DOHH2 (cell line): ENCODE measurements at regions not wholly inside any gene's neighbourhood (a gene's known extent, or its start where the extent isn't known, plus 50 kb on each side); places are given as distances from the start of the nearest gene placed in this dataset.

ENCODE experiments used
- H3F3A ChIP-seq: fragments of 200-600 bp; sonication (generic), shearing (Covaris generic); 2 replicates; pipeline ENCODE4 v1.6.0; 2016; ENCODE audit warnings: antibody characterized with exemption, mild to moderate bottlenecking; ENCODE audit not compliant: control insufficient read depth, insufficient read depth
- H3K27ac ChIP-seq: fragments of 200-600 bp; sonication (generic); 2 replicates; pipeline ENCODE4 v1.5.1; 2014; ENCODE audit warnings: low read depth, mild to moderate bottlenecking, low read length, moderate library complexity
- H3K27me3 ChIP-seq: fragments of 200-600 bp; sonication (generic); 2 replicates; pipeline ENCODE4 v1.6.1; 2014; ENCODE audit warnings: mild to moderate bottlenecking, low read length, mixed read lengths; ENCODE audit not compliant: control insufficient read depth
- H3K36me3 ChIP-seq: fragments of 200-600 bp; sonication (generic); 2 replicates; pipeline ENCODE4 v1.6.1; 2014; ENCODE audit warnings: mild to moderate bottlenecking, low read length, moderate library complexity, mixed read lengths; ENCODE audit not compliant: control insufficient read depth
- H3K4me1 ChIP-seq: fragments of 200-600 bp; sonication (generic); 2 replicates; pipeline ENCODE4 v1.6.1; 2014; ENCODE audit warnings: mild to moderate bottlenecking, low read length, mixed read lengths; ENCODE audit not compliant: control insufficient read depth
- H3K4me2 ChIP-seq: fragments of 200-600 bp; sonication (generic); 2 replicates; pipeline ENCODE4 v1.6.0; 2014; ENCODE audit warnings: mild to moderate bottlenecking, low read length, moderate library complexity
- H3K4me3 ChIP-seq: fragments of 200-600 bp; sonication (generic); 2 replicates; pipeline ENCODE4 v1.5.1; 2014; ENCODE audit warnings: mild to moderate bottlenecking, low read length, mixed read lengths
- H3K79me2 ChIP-seq: fragments of 200-600 bp; sonication (generic); 2 replicates; pipeline ENCODE4 v1.6.1; 2014; ENCODE audit warnings: mild to moderate bottlenecking, low read length, mixed read lengths; ENCODE audit not compliant: control insufficient read depth
- H3K9me2 ChIP-seq: fragments of 200-600 bp; sonication (generic); replicated peaks from 2 replicates; pipeline ENCODE4 v1.6.1; 2014; ENCODE audit warnings: mild to moderate bottlenecking, low read length, mixed read lengths; ENCODE audit not compliant: control insufficient read depth
- H3K9me3 ChIP-seq: fragments of 200-600 bp; sonication (generic); 2 replicates; pipeline ENCODE4 v1.6.1; 2014; ENCODE audit warnings: antibody characterized with exemption, low read length, mixed read lengths; ENCODE audit not compliant: control insufficient read depth, insufficient read depth
- H4K20me1 ChIP-seq: fragments of 200-600 bp; sonication (generic); 2 replicates; pipeline ENCODE4 v1.6.0; 2014; ENCODE audit warnings: low read depth, mild to moderate bottlenecking, antibody characterized with exemption, low read length, moderate library complexity; ENCODE audit not compliant: control insufficient read depth, insufficient read depth
- CTCF ChIP-seq: fragments of 200-600 bp; sonication (generic); IDR thresholded peaks from one replicate; pipeline ENCODE4 v1.5.1; 2014; ENCODE audit warnings: antibody characterized with exemption, mild to moderate bottlenecking, low read depth, low read length; ENCODE audit not compliant: poor library complexity, severe bottlenecking
- EZH2phosphoT487 ChIP-seq: fragments of 200-600 bp; sonication (generic); IDR thresholded peaks from 2 replicates; pipeline ENCODE4 v1.6.1; 2017; ENCODE audit warnings: borderline replicate concordance, mild to moderate bottlenecking, antibody characterized with exemption, low read length, moderate library complexity, mixed read lengths

GRCh38 chr17:45663772-45664171 is 120.3 kb upstream of the CRHR1 start:
- TF ChIP-seq CTCF (no peak), EZH2phosphoT487 (no peak)
- no peak overlapping the region for H3K27ac ChIP-seq
- no peaks in the 10 kb centered on the region for H3F3A ChIP-seq
- H3K9me2 ChIP-seq, result no peaks in the 10 kb centered on the region
- no peaks in the 10 kb centered on the region for H3K79me2 ChIP-seq
- no peaks in the 10 kb centered on the region for H4K20me1 ChIP-seq
- H3K36me3 ChIP-seq, result no peaks in the 10 kb centered on the region
- no peaks in the 10 kb centered on the region for H3K27me3 ChIP-seq
- H3K4me3 ChIP-seq, result no peak overlapping the region
- no peak overlapping the region for H3K4me2 ChIP-seq
- H3K4me1 ChIP-seq, result no peaks in the 10 kb centered on the region
- H3K9me3 ChIP-seq, result no peaks in the 10 kb centered on the region

GRCh38 chr17:45664921-45665320 is 119.2 kb upstream of the CRHR1 start:
- H3K4me1 ChIP-seq, result no peaks in the 10 kb centered on the region
- no peaks in the 10 kb centered on the region for H4K20me1 ChIP-seq
- H3K4me3 ChIP-seq, result no peak overlapping the region
- H3K27me3 ChIP-seq, result no peaks in the 10 kb centered on the region
- no peaks in the 10 kb centered on the region for H3K79me2 ChIP-seq
- H3K36me3 ChIP-seq, result no peaks in the 10 kb centered on the region
- H3K9me2 ChIP-seq, result no peaks in the 10 kb centered on the region
- H3K4me2 ChIP-seq, result no peak overlapping the region
- TF ChIP-seq CTCF, result no peak
- no peak for TF ChIP-seq EZH2phosphoT487
- no peak overlapping the region for H3K27ac ChIP-seq
- H3F3A ChIP-seq, result no peaks in the 10 kb centered on the region
- no peaks in the 10 kb centered on the region for H3K9me3 ChIP-seq

- Histone ChIP-seq H3K79me2 (no peaks in the 10 kb centered on the region), H3K4me1 (no peaks in the 10 kb centered on the region), H3K27ac (no peak overlapping the region), H3K9me2 (no peaks in the 10 kb centered on the region), H3K27me3 (no peaks in the 10 kb centered on the region), H4K20me1 (no peaks in the 10 kb centered on the region), H3K4me3 (no peak overlapping the region), H3K4me2 (no peak overlapping the region), H3K36me3 (no peaks in the 10 kb centered on the region), H3K9me3 (no peaks in the 10 kb centered on the region), H3F3A (no peaks in the 10 kb centered on the region)
- TF ChIP-seq EZH2phosphoT487, result no peak
- TF ChIP-seq CTCF, result no peak
These were observed 118.0 kb upstream of the CRHR1 start for GRCh38 chr17:45666046-45666600.

- Histone ChIP-seq H3K4me1 (no peaks in the 10 kb centered on the region), H3K27me3 (no peaks in the 10 kb centered on the region), H3K4me2 (no peak overlapping the region), H3F3A (no peaks in the 10 kb centered on the region), H3K9me2 (no peaks in the 10 kb centered on the region), H4K20me1 (no peaks in the 10 kb centered on the region), H3K4me3 (no peak overlapping the region), H3K36me3 (no peaks in the 10 kb centered on the region), H3K79me2 (no peaks in the 10 kb centered on the region), H3K27ac (no peak overlapping the region), H3K9me3 (no peaks in the 10 kb centered on the region)
- no peak for TF ChIP-seq EZH2phosphoT487
- no peak for TF ChIP-seq CTCF
These were observed 117.5 kb upstream of the CRHR1 start for GRCh38 chr17:45666641-45667040.
